Kidney capillary endothelial cell (primary cell): ENCODE measurements at regions not wholly inside any gene's neighbourhood (a gene's known extent, or its start where the extent isn't known, plus 50 kb on each side); places are given as distances from the start of the nearest gene placed in this dataset.

Source experiments
- DNase-seq: peaks from one replicate; pipeline ENCODE4 v3.0.0-alpha.2; 2018; ENCODE audit warnings: low spot score

DNA sequence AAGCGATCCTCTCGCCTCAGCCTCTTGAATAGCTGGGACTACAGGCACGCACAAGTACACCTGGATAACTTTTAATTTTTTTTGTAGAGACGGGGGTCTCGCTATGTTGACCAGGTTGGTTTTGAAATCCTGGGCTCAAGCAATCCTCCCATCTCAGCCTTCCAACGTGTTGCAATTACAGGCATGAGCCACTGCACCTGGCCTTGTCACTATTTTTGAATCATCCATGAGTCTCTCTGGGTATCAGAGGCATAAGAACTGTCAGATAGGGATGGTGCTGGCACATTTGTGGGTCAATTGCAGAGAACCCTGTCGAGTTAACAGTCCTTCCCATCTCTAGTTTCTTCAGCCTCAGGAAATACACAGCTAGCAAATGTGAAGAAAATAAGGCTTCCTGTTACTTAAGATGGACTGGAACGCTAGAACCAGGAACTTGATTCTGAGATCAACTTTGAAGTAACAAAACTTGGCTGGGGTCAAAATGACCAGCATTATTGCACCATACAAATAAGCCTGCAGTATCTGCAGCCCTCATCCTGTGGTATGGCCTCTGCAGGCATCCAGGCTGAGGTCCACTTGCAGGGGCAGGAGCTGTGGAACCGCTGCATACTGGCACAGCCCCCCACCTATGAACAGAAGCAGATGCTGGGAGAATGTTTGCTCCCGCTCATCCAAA, 124.3 kb upstream of the GADD45A start:
- no peak for DNase-seq

DNA sequence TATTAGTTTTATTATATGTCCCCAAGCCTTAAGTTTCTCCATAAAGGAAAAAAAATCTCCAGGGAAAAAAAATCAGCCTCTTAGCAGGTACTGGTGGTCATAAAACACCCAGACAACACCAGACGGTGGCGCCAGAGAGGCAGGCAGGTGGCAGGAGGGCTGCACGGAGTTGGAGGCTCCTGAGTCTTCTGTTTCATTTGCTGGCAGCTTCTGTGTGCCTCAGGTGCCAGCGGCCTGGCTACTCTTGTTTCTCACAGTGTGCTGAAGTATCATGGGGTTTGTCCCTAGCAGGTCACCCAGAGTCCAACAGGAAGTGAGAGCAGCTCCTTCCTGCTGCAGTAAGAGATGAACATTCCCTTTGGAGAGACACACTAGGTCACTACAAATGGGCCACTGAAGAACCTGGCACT, 123.3 kb upstream of the GADD45A start:
- peak; percentile 70 for DNase-seq

DNA sequence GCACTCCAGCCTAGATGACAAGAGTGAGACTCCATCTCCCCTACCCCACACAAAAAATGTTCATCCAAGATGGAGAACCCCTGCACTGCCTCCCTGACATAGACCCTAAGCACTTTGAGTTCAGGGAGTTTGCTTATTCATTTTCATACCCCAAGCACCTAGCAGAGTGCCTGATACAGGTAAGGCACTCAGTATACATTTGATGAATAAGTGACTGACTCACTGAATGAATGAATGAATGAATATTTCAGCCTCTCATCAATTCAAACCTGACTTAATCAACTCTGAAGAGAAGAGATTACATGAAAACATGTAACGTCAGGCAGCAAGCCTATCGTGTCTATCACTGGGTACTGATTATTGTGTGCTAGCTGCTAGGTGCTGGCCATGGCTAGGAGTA, 121.3 kb upstream of the GADD45A start:
- no peak for DNase-seq

GRCh38 chr1:67564193-67564592, 120.8 kb upstream of the GADD45A start:
- DNase-seq = peak; percentile 19

GRCh38 chr1:67566803-67567377, 118.1 kb upstream of the GADD45A start:
- no peak for DNase-seq

- peak; percentile 15 for DNase-seq
Measured at GRCh38 chr1:67570486-67571143, 114.4 kb upstream of the GADD45A start.

DNA sequence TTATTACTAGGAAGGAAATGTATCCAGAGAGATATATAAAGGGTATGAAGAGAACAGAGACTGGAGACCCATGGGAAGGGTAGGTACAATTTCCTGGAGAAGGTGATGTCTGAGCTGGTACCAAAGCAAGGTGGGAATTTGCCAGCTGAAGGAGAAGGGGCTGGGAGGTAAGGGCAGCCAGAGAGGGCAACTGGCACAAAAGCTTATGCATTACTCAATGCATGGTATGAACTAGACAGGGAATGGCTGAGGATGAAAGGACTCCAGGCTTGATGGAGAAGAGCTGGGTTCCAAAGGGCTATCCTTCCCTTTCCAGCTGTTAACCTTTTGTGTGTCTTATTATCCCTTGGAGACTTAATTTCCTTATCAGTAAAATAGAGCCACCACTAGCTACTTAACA, 113.6 kb upstream of the GADD45A start:
- DNase-seq = no peak

GRCh38 chr1:67571901-67572593, 113.0 kb upstream of the GADD45A start:
- DNase-seq = no peak

DNA sequence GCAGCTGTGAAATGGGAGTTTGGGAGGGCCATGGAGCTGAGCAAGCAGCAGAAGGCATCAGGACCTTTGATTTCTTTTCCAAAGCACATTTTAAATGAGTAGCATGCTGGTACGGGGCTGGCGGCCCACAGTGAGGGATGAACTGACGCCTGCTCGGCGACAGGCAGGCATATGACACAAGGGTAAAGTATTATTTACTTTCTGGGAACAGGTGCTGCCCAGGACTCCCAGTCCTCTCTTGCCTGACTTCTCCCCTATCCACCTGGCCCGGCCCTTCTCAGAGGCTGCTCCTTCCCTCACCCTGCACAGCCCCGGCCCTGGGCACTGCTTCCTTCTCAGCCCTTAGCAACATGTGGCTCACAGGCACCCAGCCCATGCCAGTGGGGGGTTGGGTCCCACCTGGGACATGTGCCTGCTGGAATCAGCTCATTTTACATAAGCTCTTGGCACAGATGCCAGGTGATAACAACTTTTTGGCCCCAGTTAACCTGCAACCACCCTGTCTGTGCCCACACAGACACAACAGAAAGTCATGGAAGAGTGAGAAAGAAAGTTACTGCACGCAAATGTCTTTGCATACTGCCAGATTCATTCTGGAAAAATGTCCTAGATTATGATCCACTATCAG, 112.3 kb upstream of the GADD45A start:
- DNase-seq = no peak

DNA sequence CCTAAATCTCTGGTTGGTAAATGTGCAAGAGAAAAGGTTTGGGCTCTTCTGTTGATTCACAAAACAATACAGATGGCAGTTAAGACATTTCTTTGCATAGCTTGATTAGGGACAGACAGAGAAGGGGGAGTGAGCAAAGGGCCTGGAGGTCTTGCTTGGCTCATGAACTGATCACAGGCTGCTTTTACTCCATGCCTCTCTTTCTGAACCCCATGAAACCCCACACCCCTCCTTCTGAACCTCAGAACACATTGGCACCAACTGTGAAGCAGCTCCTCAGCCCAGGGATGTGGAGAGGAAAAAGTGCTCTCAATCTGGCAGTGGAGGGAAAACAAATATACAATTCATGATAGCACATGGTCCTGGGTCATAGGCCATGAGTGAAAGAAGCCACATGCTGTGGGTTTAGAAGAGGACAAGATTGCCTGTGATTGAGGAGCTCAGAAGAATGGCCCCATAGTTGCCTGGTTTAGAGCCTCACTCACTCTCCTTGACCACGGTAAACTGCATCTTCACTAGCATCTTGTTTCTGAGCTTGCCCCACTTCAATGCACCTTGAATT, 111.6 kb upstream of the GADD45A start:
- DNase-seq = no peak

DNA sequence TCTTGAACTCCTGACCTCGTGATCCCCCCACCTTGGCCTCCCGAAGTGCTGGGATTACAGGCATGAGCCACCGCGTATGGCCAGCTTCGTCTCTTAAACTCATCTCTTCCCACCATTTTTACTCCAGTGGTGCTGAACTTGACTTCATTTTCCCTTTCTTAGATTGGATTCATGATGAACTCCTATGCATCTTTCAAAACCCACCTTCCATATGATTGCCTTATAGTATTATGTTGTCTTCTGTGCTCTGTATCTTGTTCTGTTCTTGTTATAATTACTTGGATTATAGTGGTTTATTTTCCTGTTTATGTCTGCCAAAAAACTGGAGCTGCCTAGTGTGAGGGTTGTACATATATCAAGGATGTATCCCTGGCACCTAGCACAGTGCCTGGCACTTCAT, 110.8 kb upstream of the GADD45A start:
- DNase-seq = no peak

DNA sequence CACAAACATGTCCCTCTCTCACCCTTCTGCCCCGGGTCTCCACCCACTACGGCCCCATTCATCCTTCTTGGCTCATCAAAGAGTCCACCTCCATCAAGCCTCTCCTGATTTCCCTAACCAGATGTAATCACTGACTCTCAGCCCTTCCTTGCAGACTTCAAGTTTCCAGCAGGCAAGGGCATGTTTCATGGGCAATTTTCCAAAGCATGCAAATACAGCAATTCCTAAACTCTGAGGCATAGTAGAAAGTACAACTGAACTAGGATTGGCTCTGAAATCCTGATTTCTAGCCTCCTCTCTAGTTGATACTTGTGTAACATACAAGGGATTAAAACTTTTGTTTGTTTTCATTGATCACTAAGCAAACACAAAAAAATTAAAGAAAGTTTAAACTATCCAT, 109.1 kb upstream of the GADD45A start:
- no peak for DNase-seq

DNA sequence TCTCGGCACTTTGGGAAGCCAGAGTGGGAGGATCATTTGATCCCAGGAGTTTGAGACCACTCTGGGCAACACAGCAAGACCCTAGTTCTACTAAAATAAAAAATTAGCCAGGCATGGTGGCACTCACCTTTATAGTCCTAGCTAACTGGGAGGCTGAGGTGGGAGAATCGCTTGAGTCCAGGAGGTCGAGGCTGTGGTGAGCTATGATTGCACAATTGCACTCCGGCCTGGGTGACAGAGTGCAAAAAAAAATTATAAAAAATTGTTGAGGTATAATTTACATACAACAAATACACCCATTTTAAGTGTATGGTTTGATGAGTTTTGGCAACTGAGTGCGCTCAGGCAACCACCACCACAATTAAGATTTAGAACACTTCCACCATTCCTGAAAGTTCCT, 108.5 kb upstream of the GADD45A start:
- DNase-seq = no peak

DNA sequence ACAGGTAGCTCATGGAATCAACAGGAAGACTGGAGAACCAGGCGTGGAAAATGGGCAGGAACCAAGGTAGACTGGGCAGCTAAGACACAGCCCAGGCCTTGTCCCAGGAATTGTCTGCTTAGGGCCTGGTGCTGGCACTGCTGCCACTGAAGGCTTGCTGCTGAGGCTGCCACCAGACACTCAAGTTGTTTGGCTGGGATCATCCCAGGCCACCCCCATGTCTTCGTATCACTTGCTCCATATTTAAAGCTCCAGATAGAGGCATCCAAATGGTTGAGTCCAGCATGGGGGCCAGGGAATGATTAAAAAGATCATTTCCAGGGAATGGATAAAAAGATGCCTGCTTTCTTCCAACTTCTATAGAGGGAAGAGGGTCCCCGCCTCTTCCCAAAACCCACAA, 107.4 kb upstream of the GADD45A start:
- no peak for DNase-seq

DNA sequence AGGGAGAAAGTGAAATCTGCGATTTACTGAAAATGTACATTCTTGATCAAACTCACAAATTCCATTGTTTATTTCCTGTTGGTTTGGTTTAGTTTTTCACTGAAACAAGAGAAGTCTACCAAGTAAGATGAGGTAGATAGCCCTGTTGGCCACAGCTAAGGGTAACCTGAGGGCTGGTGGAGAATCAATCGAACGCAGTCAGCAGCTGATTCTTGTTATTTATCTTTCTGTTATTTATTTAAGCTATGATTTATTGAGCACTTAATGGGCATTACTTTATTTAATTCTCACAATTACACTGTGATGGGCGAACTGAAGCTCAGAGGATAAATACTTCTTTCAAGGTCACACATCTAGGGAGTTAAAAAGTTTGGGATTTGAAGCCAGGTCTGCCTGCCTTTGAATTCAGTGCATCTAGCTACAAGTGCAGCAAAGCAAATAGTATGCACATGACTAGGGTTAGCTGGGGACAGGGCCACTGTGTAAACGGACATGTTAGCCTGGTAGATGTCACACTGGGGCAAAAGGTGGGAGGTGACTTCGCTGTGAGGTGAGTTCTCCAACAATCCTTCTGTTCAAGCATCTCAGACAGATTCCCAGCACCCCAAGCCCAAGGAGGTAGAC, 106.5 kb upstream of the GADD45A start:
- DNase-seq = no peak

DNA sequence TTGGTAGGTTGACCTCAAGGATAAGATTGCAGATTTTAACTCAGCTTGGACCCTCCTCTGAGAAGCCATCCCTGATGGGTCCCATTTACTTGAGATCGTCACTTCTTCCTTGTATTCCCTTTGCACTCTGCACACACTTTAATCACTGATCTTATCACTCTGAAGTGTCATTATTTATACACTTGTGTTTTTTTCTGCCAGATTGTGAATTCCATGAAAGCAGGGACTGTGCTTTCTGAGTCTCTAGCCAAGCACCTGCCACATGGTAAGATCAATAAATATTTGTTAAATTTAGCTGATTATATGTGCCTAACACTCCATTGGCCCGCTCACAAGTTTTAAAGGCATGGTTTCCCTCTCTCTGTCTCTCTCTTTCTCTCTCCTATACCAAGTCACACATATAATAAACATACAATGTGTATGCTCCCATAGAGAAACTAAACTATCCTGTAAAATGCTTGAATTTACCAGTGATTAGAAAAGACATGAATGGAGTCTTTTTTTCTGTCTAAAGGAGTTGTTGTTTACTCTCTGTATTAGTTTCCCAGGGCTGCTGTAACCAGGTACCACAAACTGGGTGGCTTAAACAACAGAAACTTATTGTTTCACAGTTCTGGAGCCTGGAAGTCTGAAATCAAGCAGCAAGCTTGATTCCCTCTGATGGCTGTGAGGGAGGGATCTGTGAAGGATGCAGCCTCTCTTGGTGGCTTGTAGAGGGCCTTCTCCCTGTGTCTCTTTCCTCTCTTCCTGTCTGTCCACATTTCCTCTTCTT, 105.2 kb upstream of the GADD45A start:
- no peak for DNase-seq

DNA sequence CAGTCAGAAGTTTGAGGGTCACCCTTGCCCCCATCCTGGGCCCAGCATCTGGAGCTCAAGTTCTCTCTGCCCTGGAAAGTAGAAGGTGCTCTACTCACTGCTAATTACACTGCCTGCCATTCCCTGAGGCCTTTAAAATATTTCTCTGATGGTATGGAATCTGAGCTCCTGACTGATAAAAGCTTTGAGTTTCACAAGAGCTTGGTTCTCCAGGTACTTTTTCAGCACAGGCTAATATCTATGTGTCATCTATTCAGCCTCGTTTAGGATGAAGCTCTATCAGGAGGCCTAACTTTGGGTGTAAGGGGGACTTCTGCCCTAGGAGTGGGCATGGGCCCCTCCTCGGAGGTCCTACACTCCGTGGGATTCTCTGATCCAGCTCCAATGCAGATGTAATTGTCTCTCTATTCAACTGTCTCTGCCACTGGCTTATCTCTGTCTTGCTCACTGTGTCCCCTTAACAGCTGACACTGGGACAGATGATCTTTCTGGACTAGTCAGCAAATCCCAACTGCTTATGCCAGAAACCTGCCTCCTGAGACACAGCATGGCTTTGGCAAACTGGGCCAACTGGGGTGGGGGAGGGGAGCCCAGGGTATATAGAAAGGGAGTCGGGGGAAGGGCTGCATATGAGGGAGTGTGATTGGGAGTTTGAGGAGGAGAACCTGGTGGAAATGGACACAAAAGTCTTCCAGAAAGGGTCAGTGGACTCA, 104.2 kb upstream of the GADD45A start:
- DNase-seq = no peak

GRCh38 chr1:67582625-67583461, 102.2 kb upstream of the GADD45A start:
- no peak for DNase-seq

DNA sequence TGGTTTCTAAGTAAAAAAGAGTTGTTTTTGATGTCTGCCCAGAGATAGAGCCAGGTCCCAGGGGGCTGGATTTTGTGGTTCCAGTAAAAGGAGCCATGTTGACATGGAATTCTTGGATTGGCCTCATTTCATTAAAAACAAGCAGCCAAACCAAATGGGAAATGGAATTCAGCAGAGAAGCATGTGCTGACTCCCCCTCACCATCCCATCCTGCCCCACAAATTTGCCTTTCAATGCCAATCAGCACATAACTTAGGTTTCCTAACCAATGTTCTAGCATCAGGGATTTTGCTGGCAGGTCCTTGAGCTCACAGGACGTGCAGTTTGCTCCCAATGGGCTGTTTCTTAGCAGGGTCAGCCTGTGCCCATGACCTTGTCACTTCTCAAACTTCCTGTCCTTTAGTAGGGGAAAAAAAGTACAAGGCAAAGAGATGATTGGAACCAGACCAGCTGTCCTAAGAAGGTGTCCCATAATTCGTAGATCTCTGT, 101.5 kb upstream of the GADD45A start:
- no peak for DNase-seq
